ENCODE measurements at regions not wholly inside any gene's neighbourhood (a gene's known extent, or its start where the extent isn't known, plus 50 kb on each side); places are given as distances from the start of the nearest gene placed in this dataset.
"Not testable (repeated sequence)": the region's sequence is repeated elsewhere in the genome, so short reads cannot be mapped to it uniquely, and the experiment has no call there.

GRCh38 chr4:188993871-188994270 is 854.6 kb downstream of the TRIML1 start:
- no peaks in the 10 kb centered on the region for H3K27me3 ChIP-seq
- no peaks in the 10 kb centered on the region for H3K4me1 ChIP-seq
- H3K4me3 ChIP-seq: no peak overlapping the region
- WGBS: 71% methylated on average over 6 of the region's 6 CpGs
- no peaks in the 10 kb centered on the region for H3K36me3 ChIP-seq
- no peak overlapping the region for H3K27ac ChIP-seq
- no peaks in the 10 kb centered on the region for H3K9me3 ChIP-seq
- TF ChIP-seq POLR2AphosphoS5 (IDR thresholded peaks at IDR 0.05) (no peak), POLR2A (IDR thresholded peaks at IDR 0.05) (no peak), CTCF (IDR thresholded peaks at IDR 0.05) (no peak), EP300 (IDR thresholded peaks at IDR 0.05) (no peak)
- no peak for DNase-seq (ENCODE audit: low spot score in 2 of 2)

- no peaks in the 10 kb centered on the region for H3K4me1 ChIP-seq
- no peak overlapping the region for H3K27ac ChIP-seq
- H3K36me3 ChIP-seq: no peaks in the 10 kb centered on the region
- no peak overlapping the region for H3K4me3 ChIP-seq
- no peak for TF ChIP-seq EP300 (IDR thresholded peaks at IDR 0.05)
- TF ChIP-seq POLR2A (IDR thresholded peaks at IDR 0.05): no peak
- TF ChIP-seq CTCF (IDR thresholded peaks at IDR 0.05): no peak
- no peak for TF ChIP-seq POLR2AphosphoS5 (IDR thresholded peaks at IDR 0.05)
- WGBS: 93% methylated on average over 10 of the region's 12 CpGs
- no peaks in the 10 kb centered on the region for H3K27me3 ChIP-seq
- no peak for DNase-seq (ENCODE audit: low spot score in 2 of 2)
- no peaks in the 10 kb centered on the region for H3K9me3 ChIP-seq
Observed at GRCh38 chr4:189001283-189001970, 862.2 kb downstream of the TRIML1 start.

GRCh38 chr4:189001971-189002450 is 862.8 kb downstream of the TRIML1 start:
- no peak for DNase-seq (ENCODE audit: low spot score in 2 of 2)
- TF ChIP-seq POLR2AphosphoS5 (IDR thresholded peaks at IDR 0.05) (no peak), EP300 (IDR thresholded peaks at IDR 0.05) (no peak), POLR2A (IDR thresholded peaks at IDR 0.05) (no peak), CTCF (IDR thresholded peaks at IDR 0.05) (no peak)
- no peaks in the 10 kb centered on the region for H3K9me3 ChIP-seq
- no peaks in the 10 kb centered on the region for H3K36me3 ChIP-seq
- no peaks in the 10 kb centered on the region for H3K27me3 ChIP-seq
- H3K4me1 ChIP-seq: no peaks in the 10 kb centered on the region
- WGBS: 93% methylated on average over 5 of the region's 15 CpGs
- H3K27ac ChIP-seq: no peak overlapping the region
- H3K4me3 ChIP-seq: no peak overlapping the region

GRCh38 chr4:189002475-189002874 is 863.2 kb downstream of the TRIML1 start:
- WGBS: 95% methylated on average over 10 of the region's 10 CpGs
- TF ChIP-seq POLR2AphosphoS5 (IDR thresholded peaks at IDR 0.05) (no peak), POLR2A (IDR thresholded peaks at IDR 0.05) (no peak), CTCF (IDR thresholded peaks at IDR 0.05) (no peak), EP300 (IDR thresholded peaks at IDR 0.05) (no peak)

GRCh38 chr4:189010452-189011217 is 871.4 kb downstream of the TRIML1 start:
- H3K9me3 ChIP-seq; H3K4me3 ChIP-seq; H3K27ac ChIP-seq; H3K4me1 ChIP-seq; H3K27me3 ChIP-seq; DNase-seq (ENCODE audit: low spot score in 2 of 2); H3K36me3 ChIP-seq: not testable (repeated sequence)
- WGBS: 92% methylated on average over 23 of the region's 27 CpGs

More at GRCh38 chr4:189002475-189002874, 863.2 kb downstream of the TRIML1 start:
- no peaks in the 10 kb centered on the region for H3K27me3 ChIP-seq
- no peak overlapping the region for H3K4me3 ChIP-seq
- H3K4me1 ChIP-seq: no peaks in the 10 kb centered on the region
- H3K9me3 ChIP-seq: no peaks in the 10 kb centered on the region
- no peak for DNase-seq (ENCODE audit: low spot score in 2 of 2)
- H3K27ac ChIP-seq: no peak overlapping the region
- H3K36me3 ChIP-seq: no peaks in the 10 kb centered on the region
